GM21367 (cell line): ENCODE measurements at regions not wholly inside any gene's neighbourhood (a gene's known extent, or its start where the extent isn't known, plus 50 kb on each side); places are given as distances from the start of the nearest gene placed in this dataset.
"Not testable (repeated sequence)": the region's sequence is repeated elsewhere in the genome, so short reads cannot be mapped to it uniquely, and the experiment has no call there.

Experiments used
- ATAC-seq: cut with Tn5 transposase; IDR thresholded peaks from one replicate; pipeline ENCODE4 v1.9.1; 2021; ENCODE audit not compliant: unreplicated experiment

GRCh38 chr12:29029484-29029883 lies 119.6 kb upstream of the FAR2 start:
- not testable (repeated sequence) for ATAC-seq

- ATAC-seq, result no peak
These were observed 119.1 kb upstream of the FAR2 start for GRCh38 chr12:29030006-29030405.

- ATAC-seq, result no peak
These were observed 116.6 kb upstream of the FAR2 start for GRCh38 chr12:29032446-29032845.

GRCh38 chr12:29033519-29033918 lies 115.6 kb upstream of the FAR2 start:
- ATAC-seq, result no peak

GRCh38 chr12:29035112-29035511 lies 114.0 kb upstream of the FAR2 start:
- no peak for ATAC-seq

GRCh38 chr12:29039013-29039412 lies 110.1 kb upstream of the FAR2 start:
- no peak for ATAC-seq

GRCh38 chr12:29041621-29042020 lies 107.5 kb upstream of the FAR2 start:
- ATAC-seq, result no peak

GRCh38 chr12:29043069-29043468 lies 106.0 kb upstream of the FAR2 start:
- no peak for ATAC-seq

GRCh38 chr12:29044799-29045198 lies 104.3 kb upstream of the FAR2 start:
- ATAC-seq, result no peak

- ATAC-seq, result no peak
These were observed 100.3 kb upstream of the FAR2 start for GRCh38 chr12:29048787-29049186.

- ATAC-seq, result peak; percentile 87
These were observed 98.6 kb upstream of the FAR2 start for GRCh38 chr12:29050503-29050902.

- ATAC-seq, result no peak
These were observed 97.9 kb upstream of the FAR2 start for GRCh38 chr12:29051221-29051620.

- ATAC-seq, result no peak
These were observed 95.5 kb upstream of the FAR2 start for GRCh38 chr12:29053567-29053966.

GRCh38 chr12:29054858-29055663 lies 94.0 kb upstream of the FAR2 start:
- no peak for ATAC-seq

GRCh38 chr12:29066011-29066588 lies 83.0 kb upstream of the FAR2 start:
- ATAC-seq, result no peak

- no peak for ATAC-seq
These were observed 81.6 kb upstream of the FAR2 start for GRCh38 chr12:29067430-29067829.

GRCh38 chr12:29070309-29070708 lies 78.8 kb upstream of the FAR2 start:
- no peak for ATAC-seq

GRCh38 chr12:29071099-29071498 lies 78.0 kb upstream of the FAR2 start:
- no peak for ATAC-seq

GRCh38 chr12:29072631-29073030 lies 76.4 kb upstream of the FAR2 start:
- ATAC-seq, result no peak

GRCh38 chr12:29073631-29074239 lies 75.3 kb upstream of the FAR2 start:
- ATAC-seq, result peak; percentile 88

- no peak for ATAC-seq
These were observed 68.0 kb upstream of the FAR2 start for GRCh38 chr12:29081101-29081500.

- ATAC-seq, result no peak
These were observed 66.6 kb upstream of the FAR2 start for GRCh38 chr12:29082522-29082921.
